H9 (cell line): ENCODE measurements at regions not wholly inside any gene's neighbourhood (a gene's known extent, or its start where the extent isn't known, plus 50 kb on each side); places are given as distances from the start of the nearest gene placed in this dataset.

Experiments
- DNase-seq: peaks from one replicate; pipeline ENCODE4 v3.0.0-alpha.2; 2017
- H2AFZ ChIP-seq: one replicate; pipeline ENCODE4 v1.6.1; 2013; ENCODE audit warnings: mild to moderate bottlenecking, low read length, control low read depth, moderate library complexity
- H2AK5ac ChIP-seq: 2 replicates; pipeline ENCODE4 v1.6.1; 2013; ENCODE audit warnings: low read length, control low read depth, mixed read lengths; ENCODE audit not compliant: insufficient read length
- H2BK120ac ChIP-seq: one replicate; pipeline ENCODE4 v1.6.1; 2013; ENCODE audit warnings: low read depth, mild to moderate bottlenecking, low read length, control low read depth, inconsistent platforms; ENCODE audit not compliant: poor library complexity, severe bottlenecking
- H2BK12ac ChIP-seq: 2 replicates; pipeline ENCODE4 v1.6.1; 2013; ENCODE audit warnings: low read length, control low read depth, mixed read lengths, low read depth; ENCODE audit not compliant: insufficient read length
- H2BK15ac ChIP-seq: 2 replicates; pipeline ENCODE4 v1.6.1; 2013; ENCODE audit warnings: low read depth, low read length, control low read depth
- H2BK20ac ChIP-seq: one replicate; pipeline ENCODE4 v1.6.1; 2013; ENCODE audit warnings: low read depth, mild to moderate bottlenecking, low read length, control low read depth, inconsistent platforms; ENCODE audit not compliant: poor library complexity, severe bottlenecking
- H2BK5ac ChIP-seq: 2 replicates; pipeline ENCODE4 v1.6.1; 2013; ENCODE audit warnings: low read length, control low read depth, mixed read lengths; ENCODE audit not compliant: insufficient read length
- H3K14ac ChIP-seq: 2 replicates; pipeline ENCODE4 v1.6.1; 2013; ENCODE audit warnings: low read length, control low read depth; ENCODE audit not compliant: insufficient read depth
- H3K18ac ChIP-seq: 2 replicates; pipeline ENCODE4 v1.6.1; 2013; ENCODE audit warnings: low read depth, mild to moderate bottlenecking, mixed read lengths, low read length, control low read depth; ENCODE audit not compliant: insufficient read length
- H3K23ac ChIP-seq: 2 replicates; pipeline ENCODE4 v1.6.1; 2013; ENCODE audit warnings: low read length, control low read depth, mixed read lengths, low read depth; ENCODE audit not compliant: insufficient read length
- H3K23me2 ChIP-seq: 2 replicates; pipeline ENCODE4 v1.6.1; 2013; ENCODE audit warnings: low read depth, mild to moderate bottlenecking, mixed read lengths, low read length, control low read depth; ENCODE audit not compliant: insufficient read length, poor library complexity, severe bottlenecking
- H3K27ac ChIP-seq: 2 replicates; pipeline ENCODE4 v1.5.1; 2013; ENCODE audit warnings: low read length, control low read depth, mixed read lengths, low read depth; ENCODE audit not compliant: insufficient read length
- H3K27me3 ChIP-seq: 2 replicates; pipeline ENCODE4 v1.6.1; 2013; ENCODE audit warnings: low read length, control low read depth, inconsistent platforms; ENCODE audit not compliant: insufficient read depth
- H3K4ac ChIP-seq: 2 replicates; pipeline ENCODE4 v1.6.1; 2013; ENCODE audit warnings: low read depth, mild to moderate bottlenecking, control low read depth, inconsistent platforms, low read length, moderate library complexity
- H3K4me1 ChIP-seq: 2 replicates; pipeline ENCODE4 v1.6.1; 2013; ENCODE audit warnings: low read length, control low read depth, inconsistent platforms; ENCODE audit not compliant: insufficient read depth
- H3K4me2 ChIP-seq: 2 replicates; pipeline ENCODE4 v1.6.1; 2013; ENCODE audit warnings: low read length, control low read depth, mixed read lengths; ENCODE audit not compliant: insufficient read length, insufficient read depth
- H3K56ac ChIP-seq: 2 replicates; pipeline ENCODE4 v1.6.1; 2013; ENCODE audit warnings: low read depth, mild to moderate bottlenecking, mixed read lengths, low read length, control low read depth; ENCODE audit not compliant: insufficient read length
- H3K79me1 ChIP-seq: 2 replicates; pipeline ENCODE4 v1.6.1; 2013; ENCODE audit warnings: low read depth, mild to moderate bottlenecking, moderate library complexity, low read length, control low read depth, inconsistent platforms; ENCODE audit not compliant: insufficient read depth, poor library complexity, severe bottlenecking
- H3K79me2 ChIP-seq: 2 replicates; pipeline ENCODE4 v1.6.1; 2013; ENCODE audit warnings: low read length, control low read depth, inconsistent platforms; ENCODE audit not compliant: insufficient read depth
- H3K9ac ChIP-seq: 2 replicates; pipeline ENCODE4 v1.6.1; 2013; ENCODE audit warnings: low read length, control low read depth, mixed read lengths; ENCODE audit not compliant: insufficient read length; ENCODE audit errors: extremely low read depth
- H3K9me3 ChIP-seq: one replicate; pipeline ENCODE4 v1.6.1; 2013; ENCODE audit warnings: low read depth, low read length, inconsistent platforms; ENCODE audit not compliant: control insufficient read depth
- H3T11ph ChIP-seq: one replicate; pipeline ENCODE4 v1.6.1; 2013; ENCODE audit warnings: mild to moderate bottlenecking, low read length, control low read depth, inconsistent platforms
- H4K20me1 ChIP-seq: one replicate; pipeline ENCODE4 v1.6.1; 2013; ENCODE audit not compliant: control insufficient read depth, insufficient read length, insufficient read depth
- H4K5ac ChIP-seq: 2 replicates; pipeline ENCODE4 v1.6.1; 2013; ENCODE audit warnings: low read depth, mild to moderate bottlenecking, mixed read lengths, low read length, control low read depth; ENCODE audit not compliant: insufficient read length
- H4K8ac ChIP-seq: replicated peaks from 2 replicates; pipeline ENCODE4 v1.6.1; 2013; ENCODE audit warnings: low read length, control low read depth, mixed read lengths, low read depth; ENCODE audit not compliant: insufficient read length
- H4K91ac ChIP-seq: 2 replicates; pipeline ENCODE4 v1.6.1; 2013; ENCODE audit warnings: low read depth, mild to moderate bottlenecking, moderate library complexity, mixed read lengths, low read length, control low read depth; ENCODE audit not compliant: insufficient read length
- H3K27ac Mint-ChIP-seq, 3 experiments: 2 replicates in 2 of 3; 3 replicates in 1 of 3; pipeline ENCODE4 v1.8.0; 2020 to 2021; ENCODE audit warnings: mixed read lengths in 3 of 3, mild to moderate bottlenecking in 1 of 3, moderate library complexity in 1 of 3
- H3K27me3 Mint-ChIP-seq: 2 replicates; pipeline ENCODE4 v1.8.0; 2021; ENCODE audit warnings: low read depth, mild to moderate bottlenecking, moderate library complexity, mixed read lengths
- H3K36me3 Mint-ChIP-seq, 3 experiments: 2 replicates in 2 of 3; 3 replicates in 1 of 3; pipeline ENCODE4 v1.8.0; 2020 to 2021; ENCODE audit warnings: low read depth in 3 of 3, mixed read lengths in 3 of 3; ENCODE audit not compliant: insufficient read depth in 1 of 3
- H3K4me1 Mint-ChIP-seq, 2 experiments: 2 replicates each; pipeline ENCODE4 v1.8.0; 2020; ENCODE audit warnings: mixed read lengths in 2 of 2
- H3K4me3 Mint-ChIP-seq, 2 experiments: 2 replicates in 1 of 2; 3 replicates in 1 of 2; pipeline ENCODE4 v1.8.0; 2020 to 2021; ENCODE audit warnings: mild to moderate bottlenecking in 2 of 2, mixed read lengths in 2 of 2, moderate library complexity in 1 of 2
- H3K9me3 Mint-ChIP-seq, 2 experiments: 2 replicates in 1 of 2; 3 replicates in 1 of 2; pipeline ENCODE4 v1.8.0; 2020; ENCODE audit warnings: mild to moderate bottlenecking in 2 of 2, mixed read lengths in 2 of 2, moderate library complexity in 1 of 2
- WGBS: extraction: QIAGEN DNeasy Blood & Tissue Kit; methylation state at CpG from one replicate; pipeline ENCODE4 v1.1.7; 2013; ENCODE audit warnings: missing lambda C conversion rate, low lambda C conversion rate, mixed read lengths; ENCODE audit not compliant: insufficient read length; ENCODE audit errors: extremely low coverage; 5-methylcytosine and 5-hydroxymethylcytosine counted together
- TF ChIP-seq, protein P1 (sequence below): fragments of 200-600 bp; sonication (generic); conservative IDR thresholded peaks from 3 replicates; pipeline ENCODE4 v1.8.0; 2021; ENCODE audit warnings: antibody characterized with exemption, mild to moderate bottlenecking

DNA sequence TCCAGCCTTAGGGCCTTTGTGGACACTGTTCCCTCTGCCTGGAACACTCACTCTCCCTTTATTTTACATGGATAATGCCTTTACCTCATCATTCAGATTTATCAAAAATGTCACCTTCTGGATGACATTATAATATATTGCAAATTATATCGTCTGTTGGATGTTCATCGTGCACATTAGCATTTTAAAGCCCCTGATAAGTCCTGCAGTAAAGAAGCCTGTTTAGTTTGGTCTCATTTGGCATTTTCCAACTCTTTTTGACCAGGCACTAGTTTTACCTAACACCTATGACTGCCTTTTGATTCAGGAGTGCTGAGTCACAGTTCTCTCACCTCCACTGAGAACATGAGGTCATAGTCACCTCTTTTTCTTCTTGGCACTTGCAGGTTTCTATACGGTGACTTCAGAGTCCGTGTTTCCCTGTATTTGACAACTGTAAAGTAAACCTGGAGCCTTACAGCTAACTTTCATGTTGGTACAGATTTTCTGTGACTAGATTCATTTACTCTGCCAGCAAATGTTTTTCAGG is 57.7 kb upstream of the STC2 start:
- H3K27ac Mint-ChIP-seq = no peak overlapping the region
- Histone ChIP-seq H3K4ac (no peak overlapping the region), H2AK5ac (no peak overlapping the region), H3K4me1 (no peaks in the 10 kb centered on the region), H3K79me1 (no peaks in the 10 kb centered on the region), H4K91ac (no peak overlapping the region), H3K4me2 (no peak overlapping the region), H4K8ac (no peak overlapping the region), H3K27me3 (no peaks in the 10 kb centered on the region), H3T11ph (no peak overlapping the region), H3K9ac (no peak overlapping the region), H3K18ac (no peak overlapping the region), H3K14ac (no peak overlapping the region), H3K79me2 (no peaks in the 10 kb centered on the region), H2BK12ac (no peak overlapping the region), H4K5ac (no peak overlapping the region), H3K56ac (no peak overlapping the region), H3K23me2 (no peaks in the 10 kb centered on the region), H2AFZ (no peak overlapping the region), H4K20me1 (no peaks in the 10 kb centered on the region), H2BK120ac (no peak overlapping the region), H2BK15ac (no peak overlapping the region), H3K27ac (no peak overlapping the region), H3K9me3 (no peaks in the 10 kb centered on the region), H2BK5ac (no peak overlapping the region), H2BK20ac (no peak overlapping the region), H3K23ac (no peak overlapping the region)
- no peak overlapping the region for H3K4me3 Mint-ChIP-seq
- no peaks in the 10 kb centered on the region for H3K4me1 Mint-ChIP-seq
- H3K36me3 Mint-ChIP-seq = no peaks in the 10 kb centered on the region
- H3K9me3 Mint-ChIP-seq = no peaks in the 10 kb centered on the region; a peak in 1 of 5 replicates
- WGBS = no CpG with 5 or more reads among the region's 4 CpGs
- TF ChIP-seq, protein P1, sequence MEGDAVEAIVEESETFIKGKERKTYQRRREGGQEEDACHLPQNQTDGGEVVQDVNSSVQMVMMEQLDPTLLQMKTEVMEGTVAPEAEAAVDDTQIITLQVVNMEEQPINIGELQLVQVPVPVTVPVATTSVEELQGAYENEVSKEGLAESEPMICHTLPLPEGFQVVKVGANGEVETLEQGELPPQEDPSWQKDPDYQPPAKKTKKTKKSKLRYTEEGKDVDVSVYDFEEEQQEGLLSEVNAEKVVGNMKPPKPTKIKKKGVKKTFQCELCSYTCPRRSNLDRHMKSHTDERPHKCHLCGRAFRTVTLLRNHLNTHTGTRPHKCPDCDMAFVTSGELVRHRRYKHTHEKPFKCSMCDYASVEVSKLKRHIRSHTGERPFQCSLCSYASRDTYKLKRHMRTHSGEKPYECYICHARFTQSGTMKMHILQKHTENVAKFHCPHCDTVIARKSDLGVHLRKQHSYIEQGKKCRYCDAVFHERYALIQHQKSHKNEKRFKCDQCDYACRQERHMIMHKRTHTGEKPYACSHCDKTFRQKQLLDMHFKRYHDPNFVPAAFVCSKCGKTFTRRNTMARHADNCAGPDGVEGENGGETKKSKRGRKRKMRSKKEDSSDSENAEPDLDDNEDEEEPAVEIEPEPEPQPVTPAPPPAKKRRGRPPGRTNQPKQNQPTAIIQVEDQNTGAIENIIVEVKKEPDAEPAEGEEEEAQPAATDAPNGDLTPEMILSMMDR = no peak
- no peak for DNase-seq
- H3K27me3 Mint-ChIP-seq = peaks cover 19% of the 10 kb centered on the region
